ENCODE measurements at regions not wholly inside any gene's neighbourhood (a gene's known extent, or its start where the extent isn't known, plus 50 kb on each side); places are given as distances from the start of the nearest gene placed in this dataset.

GRCh38 chr1:79105500-79105899 lies 99.0 kb upstream of the ADGRL4 start:
- DNase-seq = no peak

GRCh38 chr1:79104617-79105016 lies 98.1 kb upstream of the ADGRL4 start:
- DNase-seq = no peak

GRCh38 chr1:79100385-79100784 lies 93.9 kb upstream of the ADGRL4 start:
- DNase-seq = no peak

- no peak for DNase-seq
Observed at GRCh38 chr1:79090985-79091384, 84.5 kb upstream of the ADGRL4 start.

- no peak for DNase-seq
Observed at GRCh38 chr1:79089946-79090345, 83.4 kb upstream of the ADGRL4 start.

GRCh38 chr1:79082233-79082632 lies 75.7 kb upstream of the ADGRL4 start:
- no peak for DNase-seq

GRCh38 chr1:79079770-79080169 lies 73.2 kb upstream of the ADGRL4 start:
- DNase-seq = peak; percentile 48

- no peak for DNase-seq
Observed at GRCh38 chr1:79074975-79075374, 68.4 kb upstream of the ADGRL4 start.

GRCh38 chr1:79069828-79070227 lies 63.3 kb upstream of the ADGRL4 start:
- no peak for DNase-seq

- no peak for DNase-seq
Observed at GRCh38 chr1:79059341-79059740, 52.8 kb upstream of the ADGRL4 start.

Measured in left kidney (tissue), 1 donor.